ENCODE measurements at regions not wholly inside any gene's neighbourhood (a gene's known extent, or its start where the extent isn't known, plus 50 kb on each side); places are given as distances from the start of the nearest gene placed in this dataset.

DNA sequence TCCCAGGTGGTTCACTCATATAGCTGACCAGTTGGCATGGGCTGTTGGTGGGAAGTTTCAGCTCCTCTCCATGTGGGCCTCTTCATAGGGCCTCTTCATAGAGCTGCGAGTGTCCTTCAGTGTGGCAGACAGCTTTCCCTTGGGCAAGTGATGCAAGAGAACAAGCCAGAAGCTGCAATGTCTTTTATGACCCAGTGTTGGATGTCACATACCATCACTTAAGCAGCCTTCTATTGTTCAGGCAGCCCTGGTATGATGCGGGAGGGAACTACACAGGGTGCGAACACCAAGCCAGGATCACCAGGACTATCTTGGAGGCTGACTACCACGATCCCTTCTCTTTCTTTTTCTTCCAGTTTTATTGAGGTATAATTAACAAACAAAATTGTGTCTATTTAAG lies 126.5 kb upstream of the ITGA6 start (continued):
- TF ChIP-seq RAD21 (conservative IDR thresholded peaks at IDR 0.05 in 1 of 2, IDR thresholded peaks at IDR 0.05 in 1 of 2) (no peak), NR3C1 (IDR thresholded peaks at IDR 0.05) (no peak), HMGXB4 (CRISPR knock-in tag; IDR thresholded peaks at IDR 0.05; ENCODE audit: borderline replicate concordance) (no peak), ZC3H11A (IDR thresholded peaks at IDR 0.05) (no peak), JUN (IDR thresholded peaks at IDR 0.05) (no peak)
- TF ChIP-seq, protein P1, sequence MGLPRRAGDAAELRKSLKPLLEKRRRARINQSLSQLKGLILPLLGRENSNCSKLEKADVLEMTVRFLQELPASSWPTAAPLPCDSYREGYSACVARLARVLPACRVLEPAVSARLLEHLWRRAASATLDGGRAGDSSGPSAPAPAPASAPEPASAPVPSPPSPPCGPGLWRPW (IDR thresholded peaks at IDR 0.05) = no peak

DNA sequence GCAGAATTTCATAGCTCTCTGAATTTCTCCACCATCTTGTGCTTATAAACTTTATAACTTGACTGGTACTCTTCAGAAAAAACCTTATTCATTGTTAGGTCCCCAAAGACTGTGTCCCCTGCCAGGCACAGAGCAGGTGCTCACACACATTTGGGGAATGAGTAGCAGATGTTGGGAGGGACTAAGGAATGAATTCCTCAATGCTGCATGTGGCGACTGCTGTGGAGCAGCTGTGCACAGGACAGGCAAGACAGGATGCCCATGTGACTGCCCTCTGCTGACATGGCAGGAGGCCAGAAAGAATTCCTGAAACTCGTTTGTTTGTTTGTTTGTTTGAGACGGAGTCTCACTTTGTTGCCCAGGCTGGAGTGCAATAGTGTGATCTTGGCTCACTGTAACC lies 122.3 kb upstream of the ITGA6 start:
- Histone ChIP-seq H3K4me1 (no peaks in the 10 kb centered on the region), H3K4me3 (no peak overlapping the region), H3K9me3 (no peaks in the 10 kb centered on the region), H3K27ac (no peak overlapping the region), H3K4me2 (no peak overlapping the region)
- FAIRE-seq (no peak), DNase-seq (ENCODE audit: low read depth in 1 of 2, low spot score in 1 of 2) (no peak), ATAC-seq (no peak)
- CTCF ChIA-PET = no interaction called here
- no peak for TF ChIP-seq KDM1A (IDR thresholded peaks at IDR 0.05; ENCODE audit: low read depth)
- TF ChIP-seq SMC3 (IDR thresholded peaks at IDR 0.05) = no peak
- TF ChIP-seq CTCF (IDR thresholded peaks at IDR 0.05) = no peak
- no peak for TF ChIP-seq HOXB5 (CRISPR knock-in tag; IDR thresholded peaks at IDR 0.05)
- TF ChIP-seq HMGXB4 (CRISPR knock-in tag; IDR thresholded peaks at IDR 0.05; ENCODE audit: borderline replicate concordance) = no peak
- no peak for TF ChIP-seq RCOR1 (IDR thresholded peaks at IDR 0.05; ENCODE audit: low read depth, low read length)
- TF ChIP-seq, protein P2, sequence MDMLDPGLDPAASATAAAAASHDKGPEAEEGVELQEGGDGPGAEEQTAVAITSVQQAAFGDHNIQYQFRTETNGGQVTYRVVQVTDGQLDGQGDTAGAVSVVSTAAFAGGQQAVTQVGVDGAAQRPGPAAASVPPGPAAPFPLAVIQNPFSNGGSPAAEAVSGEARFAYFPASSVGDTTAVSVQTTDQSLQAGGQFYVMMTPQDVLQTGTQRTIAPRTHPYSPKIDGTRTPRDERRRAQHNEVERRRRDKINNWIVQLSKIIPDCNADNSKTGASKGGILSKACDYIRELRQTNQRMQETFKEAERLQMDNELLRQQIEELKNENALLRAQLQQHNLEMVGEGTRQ (IDR thresholded peaks at IDR 0.05) = no peak
- POLR2A ChIA-PET = no interaction called here
- 32% methylated on average over 3 of the region's 3 CpGs for WGBS (ENCODE audit: missing lambda C conversion rate)

DNA sequence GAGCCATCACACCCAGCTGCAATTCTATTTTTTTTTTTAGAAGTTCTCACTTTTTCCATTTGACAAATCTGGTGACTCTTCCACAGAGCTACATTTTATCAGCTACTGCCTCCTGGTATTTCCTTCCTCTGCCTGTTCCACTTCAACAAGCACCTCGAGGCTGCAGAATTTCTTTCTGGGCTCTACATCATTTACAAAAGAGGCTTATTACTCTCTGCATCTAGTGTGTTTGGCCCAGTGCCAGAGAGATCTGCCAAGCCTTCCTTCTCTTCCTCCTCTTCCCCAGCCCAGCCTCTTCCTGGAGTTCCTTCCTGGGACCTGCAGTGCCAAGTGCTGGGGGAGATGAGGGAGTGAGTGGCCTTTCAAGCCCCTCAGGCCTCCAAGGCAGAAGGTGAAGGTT lies 119.6 kb upstream of the ITGA6 start:
- H3K27ac ChIP-seq = no peak overlapping the region
- ChIA-PET POLR2A (no interaction called here), CTCF (interaction anchor here (0.6 to 1.1 kb wide), 2 partner anchors 34 to 60 kb away, joined by 3 read pairs; no protein-coding TSS in a partner anchor)
- H3K4me2 ChIP-seq = no peak overlapping the region
- TF ChIP-seq MAZ (IDR thresholded peaks at IDR 0.05; ENCODE audit: borderline replicate concordance, low read depth, low read length) = no peak
- TF ChIP-seq EP300 (IDR thresholded peaks at IDR 0.05) = no peak
- TF ChIP-seq FOSB (CRISPR knock-in tag; IDR thresholded peaks at IDR 0.05) = no peak
- FAIRE-seq (no peak), DNase-seq (ENCODE audit: low read depth in 1 of 2, low spot score in 1 of 2) (no peak), ATAC-seq (no peak)
- H3K4me1 ChIP-seq = no peaks in the 10 kb centered on the region
- no peak overlapping the region for H3K4me3 ChIP-seq
- 0% methylated on average over 1 of the region's 1 CpG for WGBS (ENCODE audit: missing lambda C conversion rate)
- no peaks in the 10 kb centered on the region for H3K9me3 ChIP-seq

Data from A549 (cell line).